DOHH2 (cell line): ENCODE measurements at regions not wholly inside any gene's neighbourhood (a gene's known extent, or its start where the extent isn't known, plus 50 kb on each side); places are given as distances from the start of the nearest gene placed in this dataset.

Experiments
- H3F3A ChIP-seq: fragments of 200-600 bp; sonication (generic), shearing (Covaris generic); 2 replicates; pipeline ENCODE4 v1.6.0; 2016; ENCODE audit warnings: antibody characterized with exemption, mild to moderate bottlenecking; ENCODE audit not compliant: control insufficient read depth, insufficient read depth
- H3K27ac ChIP-seq: fragments of 200-600 bp; sonication (generic); 2 replicates; pipeline ENCODE4 v1.5.1; 2014; ENCODE audit warnings: low read depth, mild to moderate bottlenecking, low read length, moderate library complexity
- H3K27me3 ChIP-seq: fragments of 200-600 bp; sonication (generic); 2 replicates; pipeline ENCODE4 v1.6.1; 2014; ENCODE audit warnings: mild to moderate bottlenecking, low read length, mixed read lengths; ENCODE audit not compliant: control insufficient read depth
- H3K36me3 ChIP-seq: fragments of 200-600 bp; sonication (generic); 2 replicates; pipeline ENCODE4 v1.6.1; 2014; ENCODE audit warnings: mild to moderate bottlenecking, low read length, moderate library complexity, mixed read lengths; ENCODE audit not compliant: control insufficient read depth
- H3K4me1 ChIP-seq: fragments of 200-600 bp; sonication (generic); 2 replicates; pipeline ENCODE4 v1.6.1; 2014; ENCODE audit warnings: mild to moderate bottlenecking, low read length, mixed read lengths; ENCODE audit not compliant: control insufficient read depth
- H3K4me2 ChIP-seq: fragments of 200-600 bp; sonication (generic); 2 replicates; pipeline ENCODE4 v1.6.0; 2014; ENCODE audit warnings: mild to moderate bottlenecking, low read length, moderate library complexity
- H3K4me3 ChIP-seq: fragments of 200-600 bp; sonication (generic); 2 replicates; pipeline ENCODE4 v1.5.1; 2014; ENCODE audit warnings: mild to moderate bottlenecking, low read length, mixed read lengths
- H3K79me2 ChIP-seq: fragments of 200-600 bp; sonication (generic); 2 replicates; pipeline ENCODE4 v1.6.1; 2014; ENCODE audit warnings: mild to moderate bottlenecking, low read length, mixed read lengths; ENCODE audit not compliant: control insufficient read depth
- H3K9me2 ChIP-seq: fragments of 200-600 bp; sonication (generic); replicated peaks from 2 replicates; pipeline ENCODE4 v1.6.1; 2014; ENCODE audit warnings: mild to moderate bottlenecking, low read length, mixed read lengths; ENCODE audit not compliant: control insufficient read depth
- H3K9me3 ChIP-seq: fragments of 200-600 bp; sonication (generic); 2 replicates; pipeline ENCODE4 v1.6.1; 2014; ENCODE audit warnings: antibody characterized with exemption, low read length, mixed read lengths; ENCODE audit not compliant: control insufficient read depth, insufficient read depth
- H4K20me1 ChIP-seq: fragments of 200-600 bp; sonication (generic); 2 replicates; pipeline ENCODE4 v1.6.0; 2014; ENCODE audit warnings: low read depth, mild to moderate bottlenecking, antibody characterized with exemption, low read length, moderate library complexity; ENCODE audit not compliant: control insufficient read depth, insufficient read depth
- CTCF ChIP-seq: fragments of 200-600 bp; sonication (generic); IDR thresholded peaks from one replicate; pipeline ENCODE4 v1.5.1; 2014; ENCODE audit warnings: antibody characterized with exemption, mild to moderate bottlenecking, low read depth, low read length; ENCODE audit not compliant: poor library complexity, severe bottlenecking
- EZH2phosphoT487 ChIP-seq: fragments of 200-600 bp; sonication (generic); IDR thresholded peaks from 2 replicates; pipeline ENCODE4 v1.6.1; 2017; ENCODE audit warnings: borderline replicate concordance, mild to moderate bottlenecking, antibody characterized with exemption, low read length, moderate library complexity, mixed read lengths

GRCh38 chr6:95128439-95128838, 448.9 kb upstream of the MANEA start:
- Histone ChIP-seq H3K4me1 (no peaks in the 10 kb centered on the region), H3K79me2 (no peaks in the 10 kb centered on the region), H3K27ac (no peak overlapping the region), H3K36me3 (no peaks in the 10 kb centered on the region), H3K9me3 (no peaks in the 10 kb centered on the region), H4K20me1 (no peaks in the 10 kb centered on the region), H3K4me3 (no peak overlapping the region), H3K4me2 (no peak overlapping the region), H3K27me3 (no peaks in the 10 kb centered on the region), H3K9me2 (no peaks in the 10 kb centered on the region), H3F3A (no peaks in the 10 kb centered on the region)
- no peak for TF ChIP-seq EZH2phosphoT487
- no peak for TF ChIP-seq CTCF

GRCh38 chr6:95128947-95129346, 448.4 kb upstream of the MANEA start:
- Histone ChIP-seq H4K20me1 (no peaks in the 10 kb centered on the region), H3F3A (no peaks in the 10 kb centered on the region), H3K4me1 (no peaks in the 10 kb centered on the region), H3K9me3 (no peaks in the 10 kb centered on the region), H3K27ac (no peak overlapping the region), H3K27me3 (no peaks in the 10 kb centered on the region), H3K9me2 (no peaks in the 10 kb centered on the region), H3K4me2 (no peak overlapping the region), H3K4me3 (no peak overlapping the region), H3K79me2 (no peaks in the 10 kb centered on the region), H3K36me3 (no peaks in the 10 kb centered on the region)
- TF ChIP-seq EZH2phosphoT487 (no peak), CTCF (no peak)

- no peaks in the 10 kb centered on the region for H3K79me2 ChIP-seq
- no peaks in the 10 kb centered on the region for H3K4me1 ChIP-seq
- no peak overlapping the region for H3K4me2 ChIP-seq
- no peak for TF ChIP-seq CTCF
- no peak for TF ChIP-seq EZH2phosphoT487
- no peaks in the 10 kb centered on the region for H3K36me3 ChIP-seq
- H3K9me3 ChIP-seq, result no peaks in the 10 kb centered on the region
- H3K27ac ChIP-seq, result no peak overlapping the region
- no peak overlapping the region for H3K4me3 ChIP-seq
- no peaks in the 10 kb centered on the region for H4K20me1 ChIP-seq
- no peaks in the 10 kb centered on the region for H3K9me2 ChIP-seq
- H3K27me3 ChIP-seq, result no peaks in the 10 kb centered on the region
- no peaks in the 10 kb centered on the region for H3F3A ChIP-seq
Observed at GRCh38 chr6:95133578-95133977, 443.8 kb upstream of the MANEA start.

DNA sequence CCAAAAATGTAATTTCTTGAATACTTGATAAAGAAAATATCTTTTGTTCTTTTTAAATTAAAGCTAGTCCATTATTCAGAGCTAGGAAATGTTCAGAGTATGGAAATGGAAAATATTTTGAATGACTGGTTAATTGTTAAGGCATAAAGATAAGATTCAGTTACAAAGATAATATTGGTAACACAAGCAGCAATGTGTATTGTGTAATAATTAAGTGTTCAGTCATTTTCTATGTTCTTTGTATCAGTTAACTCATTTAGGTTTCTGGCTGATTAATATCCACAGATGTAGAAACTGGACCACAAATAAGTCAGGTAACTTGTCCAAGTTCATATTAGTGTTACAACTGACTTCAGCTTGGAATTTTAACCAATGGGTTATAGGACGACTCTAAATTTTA, 442.2 kb upstream of the MANEA start:
- no peak overlapping the region for H3K27ac ChIP-seq
- H3K4me1 ChIP-seq, result no peaks in the 10 kb centered on the region
- H3K27me3 ChIP-seq, result no peaks in the 10 kb centered on the region
- H3K36me3 ChIP-seq, result no peaks in the 10 kb centered on the region
- no peaks in the 10 kb centered on the region for H3K9me2 ChIP-seq
- H3K4me2 ChIP-seq, result no peak overlapping the region
- no peak overlapping the region for H3K4me3 ChIP-seq
- no peaks in the 10 kb centered on the region for H3K79me2 ChIP-seq
- no peaks in the 10 kb centered on the region for H4K20me1 ChIP-seq
- no peak for TF ChIP-seq EZH2phosphoT487
- TF ChIP-seq CTCF, result no peak
- no peaks in the 10 kb centered on the region for H3F3A ChIP-seq
- H3K9me3 ChIP-seq, result no peaks in the 10 kb centered on the region
